WTC11 (cell line): ENCODE measurements at regions not wholly inside any gene's neighbourhood (a gene's known extent, or its start where the extent isn't known, plus 50 kb on each side); places are given as distances from the start of the nearest gene placed in this dataset.

Experiments
- CDX4 ChIP-seq: fragments of 250-450 bp; sonication (Bioruptor Pico); IDR thresholded peaks from 2 replicates; pipeline ENCODE4 v1.9.0; 2021; ENCODE audit warnings: moderate library complexity, mild to moderate bottlenecking, inconsistent platforms, borderline replicate concordance
- CTCF ChIP-seq: fragments of 200-600 bp; IDR thresholded peaks from 2 replicates; pipeline ENCODE4 v1.8.0; 2022; ENCODE audit warnings: antibody characterized with exemption
- E2F4 ChIP-seq: sonication (generic); formaldehyde crosslinking; IDR thresholded peaks from 2 replicates; pipeline ENCODE4 v1.8.1; 2022; ENCODE audit warnings: low read depth, mild to moderate bottlenecking, moderate library complexity, missing genetic modification reagents, borderline replicate concordance
- FOXJ3 ChIP-seq: sonication (generic); formaldehyde crosslinking; IDR thresholded peaks from 2 replicates; pipeline ENCODE4 v1.9.0; 2021; ENCODE audit warnings: missing genetic modification reagents, mild to moderate bottlenecking, borderline replicate concordance
- FOXK1 ChIP-seq: sonication (generic); formaldehyde crosslinking; IDR thresholded peaks from 2 replicates; pipeline ENCODE4 v1.8.0; 2022; ENCODE audit warnings: mild to moderate bottlenecking, moderate library complexity, missing genetic modification reagents
- HMGXB4 ChIP-seq: sonication (generic); formaldehyde crosslinking; IDR thresholded peaks from 2 replicates; pipeline ENCODE4 v1.8.1; 2023; ENCODE audit warnings: mild to moderate bottlenecking, moderate library complexity, missing genetic modification reagents
- MAX ChIP-seq: sonication (generic); formaldehyde crosslinking; IDR thresholded peaks from 2 replicates; pipeline ENCODE4 v1.8.0; 2022; ENCODE audit warnings: mild to moderate bottlenecking, missing genetic modification reagents
- SMAD4 ChIP-seq: sonication (generic); formaldehyde crosslinking; IDR thresholded peaks from 2 replicates; pipeline ENCODE4 v1.8.0; 2022; ENCODE audit warnings: mild to moderate bottlenecking, missing genetic modification reagents
- ZNF232 ChIP-seq: sonication (generic); formaldehyde crosslinking; IDR thresholded peaks from 2 replicates; pipeline ENCODE4 v1.8.0; 2022; ENCODE audit warnings: mild to moderate bottlenecking, missing genetic modification reagents
- ZNF396 ChIP-seq: fragments of 250-450 bp; sonication (Bioruptor Pico); IDR thresholded peaks from 2 replicates; pipeline ENCODE4 v1.8.0; 2021; ENCODE audit warnings: mild to moderate bottlenecking, moderate library complexity, borderline replicate concordance
- ZNF425 ChIP-seq: fragments of 250-450 bp; sonication (Bioruptor Pico); conservative IDR thresholded peaks from 2 replicates; pipeline ENCODE4 v1.9.0; 2021; ENCODE audit warnings: mild to moderate bottlenecking

- TF ChIP-seq CTCF (no peak), E2F4 (no peak), MAX (CRISPR knock-in tag) (no peak), FOXK1 (CRISPR knock-in tag) (no peak), ZNF396 (CRISPR knock-in tag) (no peak), CDX4 (no peak), SMAD4 (CRISPR knock-in tag) (no peak), HMGXB4 (CRISPR knock-in tag) (no peak), ZNF232 (CRISPR knock-in tag) (no peak), FOXJ3 (CRISPR knock-in tag) (no peak), ZNF425 (no peak)
These were observed 106.3 kb upstream of the TBX3 start for GRCh38 chr12:114790276-114790675.
